ENCODE measurements at regions not wholly inside any gene's neighbourhood (a gene's known extent, or its start where the extent isn't known, plus 50 kb on each side); places are given as distances from the start of the nearest gene placed in this dataset.

DNA sequence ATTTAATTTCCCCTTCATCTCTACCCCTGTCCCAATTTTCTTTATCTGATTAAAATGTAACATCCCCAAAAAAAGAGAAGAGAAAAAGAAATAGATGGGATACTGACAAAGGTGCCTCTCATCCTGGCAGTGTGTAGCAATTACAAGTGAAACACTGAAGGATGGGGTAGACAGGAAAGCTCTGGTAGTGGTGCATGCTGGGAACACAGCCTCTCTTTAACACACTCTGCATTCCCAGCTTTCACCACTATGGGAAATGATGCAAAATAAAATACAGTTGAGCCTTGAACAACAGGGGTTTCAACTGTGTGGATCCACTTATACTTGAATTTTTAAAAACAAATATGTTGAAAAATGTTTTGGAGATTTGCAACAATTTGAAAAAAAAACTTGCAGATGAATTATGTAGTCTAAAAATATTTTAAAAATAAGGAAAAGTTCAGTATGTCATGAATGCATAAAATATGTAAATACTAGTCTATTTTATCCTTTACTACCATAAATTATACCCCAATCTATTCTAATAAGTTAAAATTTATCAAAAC is 239.2 kb upstream of the DDX53 start:
- no peak for TF ChIP-seq POLR2AphosphoS5 (IDR thresholded peaks at IDR 0.05)
- TF ChIP-seq, protein P1, sequence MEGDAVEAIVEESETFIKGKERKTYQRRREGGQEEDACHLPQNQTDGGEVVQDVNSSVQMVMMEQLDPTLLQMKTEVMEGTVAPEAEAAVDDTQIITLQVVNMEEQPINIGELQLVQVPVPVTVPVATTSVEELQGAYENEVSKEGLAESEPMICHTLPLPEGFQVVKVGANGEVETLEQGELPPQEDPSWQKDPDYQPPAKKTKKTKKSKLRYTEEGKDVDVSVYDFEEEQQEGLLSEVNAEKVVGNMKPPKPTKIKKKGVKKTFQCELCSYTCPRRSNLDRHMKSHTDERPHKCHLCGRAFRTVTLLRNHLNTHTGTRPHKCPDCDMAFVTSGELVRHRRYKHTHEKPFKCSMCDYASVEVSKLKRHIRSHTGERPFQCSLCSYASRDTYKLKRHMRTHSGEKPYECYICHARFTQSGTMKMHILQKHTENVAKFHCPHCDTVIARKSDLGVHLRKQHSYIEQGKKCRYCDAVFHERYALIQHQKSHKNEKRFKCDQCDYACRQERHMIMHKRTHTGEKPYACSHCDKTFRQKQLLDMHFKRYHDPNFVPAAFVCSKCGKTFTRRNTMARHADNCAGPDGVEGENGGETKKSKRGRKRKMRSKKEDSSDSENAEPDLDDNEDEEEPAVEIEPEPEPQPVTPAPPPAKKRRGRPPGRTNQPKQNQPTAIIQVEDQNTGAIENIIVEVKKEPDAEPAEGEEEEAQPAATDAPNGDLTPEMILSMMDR (IDR thresholded peaks at IDR 0.05), result no peak
- no peak for TF ChIP-seq POLR2A (IDR thresholded peaks at IDR 0.05)
- no peaks in the 10 kb centered on the region for H3K36me3 ChIP-seq
- H3K4me3 ChIP-seq, result no peak overlapping the region
- intact Hi-C loops (cut with DNase I), result no loop called here
- H3K4me1 ChIP-seq (replicated peaks), result no peaks in the 10 kb centered on the region
- no peaks in the 10 kb centered on the region for H3K27me3 ChIP-seq (replicated peaks; ENCODE audit: insufficient read depth)
- no peak overlapping the region for H3K27ac ChIP-seq
- no peak for DNase-seq (ENCODE audit: low spot score)
- no peaks in the 10 kb centered on the region for H3K9me3 ChIP-seq

DNA sequence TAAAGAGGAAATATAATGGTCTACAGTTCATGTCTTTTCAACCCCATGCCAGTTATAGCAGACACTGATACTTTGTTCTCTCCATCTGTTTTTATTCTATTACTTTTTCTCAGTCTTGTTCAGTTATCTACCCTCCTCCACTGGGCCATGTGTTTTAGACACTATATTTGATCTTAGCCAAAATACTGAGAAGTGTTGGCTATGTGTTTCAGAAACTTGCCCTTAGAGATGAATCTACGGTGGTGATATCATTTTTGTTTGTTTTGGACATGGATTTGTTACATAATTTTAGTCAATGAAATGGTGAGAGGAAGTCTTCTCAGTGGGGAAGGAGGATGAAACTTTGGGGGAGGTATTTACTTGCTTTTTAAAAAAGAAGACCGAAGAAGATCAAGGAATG is 211.5 kb upstream of the DDX53 start:
- Histone ChIP-seq H3K4me1 (replicated peaks) (no peaks in the 10 kb centered on the region), H3K27me3 (replicated peaks; ENCODE audit: insufficient read depth) (no peaks in the 10 kb centered on the region), H3K27ac (no peak overlapping the region), H3K4me3 (no peak overlapping the region), H3K9me3 (no peaks in the 10 kb centered on the region), H3K36me3 (no peaks in the 10 kb centered on the region)
- no peak for DNase-seq (ENCODE audit: low spot score)
- 65% methylated on average over 2 of the region's 2 CpGs for whole genome bisulfite sequencing
- intact Hi-C loops (cut with DNase I), result no loop called here
- no peak for TF ChIP-seq POLR2AphosphoS5 (IDR thresholded peaks at IDR 0.05)
- TF ChIP-seq, protein P1 (IDR thresholded peaks at IDR 0.05), result no peak
- no peak for TF ChIP-seq POLR2A (IDR thresholded peaks at IDR 0.05)

DNA sequence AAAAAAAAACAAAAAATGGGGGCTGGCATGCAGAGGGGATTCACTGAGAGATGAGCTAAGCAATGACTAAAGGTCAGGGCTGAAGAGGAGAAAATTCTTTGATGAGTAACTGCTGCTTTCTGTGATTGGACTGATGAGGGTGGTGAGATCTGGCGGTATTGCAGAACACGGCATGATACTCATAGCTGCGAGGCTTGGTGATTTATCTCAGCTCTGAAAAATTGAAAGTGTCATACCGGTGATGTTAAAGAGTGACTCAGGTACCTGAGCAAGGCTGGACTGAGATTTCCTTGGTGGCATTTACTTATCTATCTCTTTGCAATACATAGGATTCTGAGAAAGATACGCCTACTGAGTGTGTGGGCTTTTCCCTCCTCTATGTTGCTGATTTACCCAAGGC is 204.1 kb upstream of the DDX53 start:
- no peaks in the 10 kb centered on the region for H3K27me3 ChIP-seq (replicated peaks; ENCODE audit: insufficient read depth)
- no peak overlapping the region for H3K27ac ChIP-seq
- 78% methylated on average over 5 of the region's 5 CpGs for WGBS
- H3K4me1 ChIP-seq (replicated peaks), result no peaks in the 10 kb centered on the region
- H3K9me3 ChIP-seq, result no peaks in the 10 kb centered on the region
- no peak overlapping the region for H3K4me3 ChIP-seq
- TF ChIP-seq POLR2A (IDR thresholded peaks at IDR 0.05) (no peak), POLR2AphosphoS5 (IDR thresholded peaks at IDR 0.05) (no peak)
- TF ChIP-seq, protein P1 (IDR thresholded peaks at IDR 0.05), result no peak
- no peaks in the 10 kb centered on the region for H3K36me3 ChIP-seq
- no peak for DNase-seq (ENCODE audit: low spot score)
- intact Hi-C loops (cut with DNase I), result no loop called here

DNA sequence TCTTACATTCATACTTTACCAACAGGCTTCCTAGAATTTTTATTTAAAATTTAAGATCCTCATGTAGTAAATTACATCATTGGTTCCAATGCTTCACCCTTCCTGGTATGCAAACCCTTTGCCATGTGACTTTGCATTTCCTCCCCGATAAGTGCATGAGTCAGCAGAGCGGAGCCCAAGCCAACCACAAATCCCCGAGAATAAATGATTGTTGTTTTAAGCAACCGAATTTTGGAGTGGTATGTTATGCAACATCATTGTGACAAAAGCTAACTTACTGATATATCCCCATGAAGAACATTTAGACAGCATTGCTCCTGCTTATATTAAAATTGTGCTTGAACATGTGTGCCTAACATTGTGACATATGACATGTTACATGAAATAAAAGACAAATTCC is 199.4 kb upstream of the DDX53 start:
- 63% methylated on average over 4 of the region's 4 CpGs for WGBS
- Histone ChIP-seq H3K9me3 (no peaks in the 10 kb centered on the region), H3K27me3 (replicated peaks; ENCODE audit: insufficient read depth) (no peaks in the 10 kb centered on the region), H3K4me1 (replicated peaks) (no peaks in the 10 kb centered on the region), H3K36me3 (no peaks in the 10 kb centered on the region), H3K4me3 (no peak overlapping the region), H3K27ac (no peak overlapping the region)
- TF ChIP-seq, protein P1 (IDR thresholded peaks at IDR 0.05), result no peak
- TF ChIP-seq POLR2AphosphoS5 (IDR thresholded peaks at IDR 0.05), result no peak
- TF ChIP-seq POLR2A (IDR thresholded peaks at IDR 0.05), result no peak
- DNase-seq (ENCODE audit: low spot score), result no peak
- intact Hi-C loops (cut with DNase I), result no loop called here

DNA sequence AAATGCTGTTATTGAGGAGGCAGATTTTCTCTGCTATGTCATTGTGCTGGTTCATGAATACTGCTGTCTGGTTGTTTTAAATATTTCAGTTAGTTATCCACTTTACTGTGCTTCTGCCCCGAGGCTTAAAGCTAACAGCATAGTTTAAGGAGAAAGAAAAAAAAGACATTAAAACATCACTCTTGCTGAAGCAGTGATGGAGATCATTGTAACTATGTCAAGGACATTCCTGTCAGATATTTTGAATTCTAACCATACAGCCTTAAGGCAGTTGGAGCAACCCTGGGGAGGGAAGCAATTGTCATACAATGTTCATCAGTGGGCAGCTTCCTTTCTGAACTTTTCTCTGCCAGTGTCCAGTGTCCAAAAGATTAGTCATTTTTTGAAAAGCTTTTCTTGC is 199.0 kb upstream of the DDX53 start:
- no peaks in the 10 kb centered on the region for H3K4me1 ChIP-seq (replicated peaks)
- TF ChIP-seq, protein P1 (IDR thresholded peaks at IDR 0.05), result no peak
- DNase-seq (ENCODE audit: low spot score), result no peak
- 24% methylated on average over 1 of the region's 1 CpG for WGBS
- intact Hi-C loops (cut with DNase I), result no loop called here
- no peaks in the 10 kb centered on the region for H3K9me3 ChIP-seq
- no peak overlapping the region for H3K27ac ChIP-seq
- H3K27me3 ChIP-seq (replicated peaks; ENCODE audit: insufficient read depth), result no peaks in the 10 kb centered on the region
- no peaks in the 10 kb centered on the region for H3K36me3 ChIP-seq
- no peak overlapping the region for H3K4me3 ChIP-seq

All from prostate gland (tissue), 2 donors.